Fibroblast of peridontal ligament (primary cell): ENCODE measurements at regions not wholly inside any gene's neighbourhood (a gene's known extent, or its start where the extent isn't known, plus 50 kb on each side); places are given as distances from the start of the nearest gene placed in this dataset.

Experiments
- DNase-seq: peaks from one replicate; pipeline ENCODE4 v3.0.0-alpha.2; 2010; ENCODE audit errors: extremely low read depth

DNA sequence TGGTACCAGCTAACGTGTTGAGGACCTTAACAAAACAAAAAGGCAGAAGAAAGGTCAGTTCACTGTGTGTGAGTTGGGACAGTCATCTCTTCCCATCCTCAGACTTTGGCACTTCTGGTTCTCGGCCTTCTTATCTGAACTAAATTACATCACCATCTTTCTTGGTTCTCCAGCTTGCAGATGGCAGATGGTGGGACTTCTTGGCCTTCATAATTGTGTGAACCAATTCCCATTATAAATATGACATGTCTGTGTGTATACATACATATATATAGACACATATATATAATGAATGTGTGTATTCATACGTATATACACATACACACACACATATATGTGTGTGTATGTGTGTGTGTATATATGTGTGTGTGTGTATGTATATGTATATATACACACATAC lies 301.2 kb upstream of the TRIB2 start:
- no peak for DNase-seq

DNA sequence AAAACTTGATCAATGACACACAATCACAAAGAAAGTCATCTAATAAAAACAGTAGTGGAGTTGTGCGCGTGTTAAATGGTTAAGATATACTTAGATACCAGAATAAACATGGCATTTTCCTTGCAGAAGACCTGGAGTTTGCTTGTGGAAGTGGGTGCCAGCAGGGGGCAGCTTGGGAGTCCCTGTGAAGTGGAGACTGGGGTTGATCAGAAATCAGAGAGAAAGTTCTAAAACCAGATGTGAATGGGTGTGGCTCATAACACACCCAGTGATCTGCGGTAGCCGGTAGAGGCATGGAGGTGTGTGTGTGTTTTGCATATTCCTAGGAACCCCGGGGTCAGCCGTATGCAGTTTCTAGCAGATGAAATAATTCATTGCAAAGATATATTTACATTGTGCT lies 300.1 kb upstream of the TRIB2 start:
- peak; percentile 76 for DNase-seq

DNA sequence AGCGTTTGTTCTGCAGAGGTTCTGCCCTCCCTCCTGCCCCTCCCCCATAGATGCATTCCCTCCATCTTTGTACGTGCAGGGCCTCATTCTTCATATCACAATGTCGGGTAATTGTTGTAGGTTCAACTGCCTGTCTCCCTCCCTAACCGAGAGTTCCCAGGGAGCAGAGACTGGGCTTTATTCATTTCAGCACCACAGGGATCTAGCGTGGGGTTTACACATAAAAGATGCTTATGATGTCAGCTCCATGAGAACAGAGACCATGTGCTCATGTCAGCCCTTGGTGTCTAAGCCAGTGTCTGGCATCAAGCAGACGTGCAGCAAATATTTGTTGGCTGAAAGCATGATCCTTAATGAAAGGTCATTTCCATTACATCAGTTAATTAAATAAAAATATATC lies 298.9 kb upstream of the TRIB2 start:
- DNase-seq, result no peak

DNA sequence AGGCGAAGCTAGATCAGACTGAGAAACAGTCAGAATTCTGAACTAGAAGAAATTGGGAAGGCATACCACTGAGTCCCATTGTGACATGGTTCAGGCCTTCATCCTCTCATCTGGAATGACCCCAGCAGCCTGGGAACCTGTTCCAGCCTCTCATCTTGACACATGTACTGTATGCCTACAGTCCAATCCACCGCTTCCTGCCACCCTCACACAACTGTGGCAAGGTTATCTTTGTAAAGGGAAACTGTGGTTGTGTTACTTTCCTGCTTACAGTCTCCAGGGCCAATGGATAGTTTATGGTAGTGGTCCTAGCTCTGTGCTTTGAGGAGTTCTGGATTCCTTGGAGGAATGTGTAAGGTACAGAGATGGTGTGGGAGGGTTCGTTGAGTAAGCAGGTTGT lies 296.9 kb upstream of the TRIB2 start:
- DNase-seq, result no peak

DNA sequence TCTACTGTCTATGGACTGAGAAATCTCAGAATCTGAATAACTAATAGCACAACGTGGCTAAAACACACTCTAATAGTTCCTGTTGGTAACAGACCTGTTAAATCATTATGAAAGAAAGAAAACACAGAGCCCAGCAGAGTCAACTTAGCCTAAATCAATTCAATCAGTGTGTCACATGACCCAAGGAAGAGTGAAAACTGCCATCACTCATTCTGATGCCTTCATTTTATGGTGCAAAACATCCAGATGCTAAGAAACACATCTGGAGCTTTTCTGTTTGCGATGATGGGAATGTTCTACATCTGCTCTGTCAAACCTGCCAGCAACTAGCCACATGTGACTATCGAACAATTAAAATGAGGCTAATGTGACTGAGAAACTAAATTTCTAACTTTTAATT lies 295.7 kb upstream of the TRIB2 start:
- no peak for DNase-seq

DNA sequence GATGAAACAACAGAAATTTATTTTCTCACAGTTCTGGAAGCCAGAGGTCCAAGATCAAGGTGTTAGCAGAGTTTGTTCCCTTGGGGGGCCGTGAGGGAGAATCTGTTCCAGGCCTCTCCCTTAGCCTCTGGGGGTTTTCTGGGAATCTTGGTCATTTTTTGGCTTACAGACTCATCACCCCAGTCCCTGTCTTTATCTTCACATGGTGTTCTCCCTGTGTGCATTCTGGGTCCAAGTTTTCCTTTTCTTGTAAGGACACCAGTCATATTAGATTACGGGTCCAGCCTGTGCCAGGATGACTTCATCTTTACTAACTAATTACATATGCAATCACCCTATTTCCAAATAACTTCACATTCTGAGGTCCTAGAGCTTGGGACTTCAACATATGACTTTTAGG lies 292.5 kb upstream of the TRIB2 start:
- peak; percentile 73 for DNase-seq

DNA sequence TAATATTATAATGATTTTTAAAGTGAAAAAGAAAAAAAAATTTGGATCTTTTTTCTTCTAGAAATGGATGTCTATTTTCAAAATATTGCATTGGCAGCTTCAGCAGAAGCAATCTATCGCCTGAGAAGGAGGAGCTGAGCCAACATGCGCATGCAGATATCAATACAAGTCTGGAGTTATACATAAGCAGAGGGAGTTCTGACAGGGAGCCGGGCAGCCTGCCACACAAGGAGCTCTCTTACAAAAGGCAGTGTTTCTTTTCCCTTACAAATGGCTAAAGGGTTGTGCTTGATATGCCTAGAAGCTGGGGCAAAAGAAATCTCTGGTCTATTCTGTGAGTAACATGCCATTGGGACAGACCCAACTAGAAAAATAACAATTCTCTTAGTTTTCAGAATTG lies 291.9 kb upstream of the TRIB2 start:
- peak; percentile 65 for DNase-seq

DNA sequence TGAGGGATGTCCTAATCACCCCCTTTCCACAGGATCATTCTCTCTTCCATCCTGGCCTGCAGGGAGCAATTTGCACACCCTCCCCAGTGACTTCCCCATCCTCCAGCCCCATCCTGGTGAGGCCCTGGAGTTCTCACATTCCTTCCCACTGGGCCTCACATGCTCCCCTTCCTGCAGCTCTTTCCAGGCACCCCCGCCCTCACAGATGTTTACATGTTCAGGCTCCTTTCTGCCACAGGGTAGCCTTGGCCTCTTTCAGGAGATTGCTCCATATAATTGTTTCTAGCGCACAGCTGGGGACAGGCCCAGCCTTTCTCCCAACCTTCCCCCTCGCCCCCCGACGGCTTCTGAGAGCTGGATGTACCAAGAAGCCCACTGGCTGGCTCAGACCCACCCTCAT lies 288.4 kb upstream of the TRIB2 start:
- DNase-seq, result peak; percentile 46

DNA sequence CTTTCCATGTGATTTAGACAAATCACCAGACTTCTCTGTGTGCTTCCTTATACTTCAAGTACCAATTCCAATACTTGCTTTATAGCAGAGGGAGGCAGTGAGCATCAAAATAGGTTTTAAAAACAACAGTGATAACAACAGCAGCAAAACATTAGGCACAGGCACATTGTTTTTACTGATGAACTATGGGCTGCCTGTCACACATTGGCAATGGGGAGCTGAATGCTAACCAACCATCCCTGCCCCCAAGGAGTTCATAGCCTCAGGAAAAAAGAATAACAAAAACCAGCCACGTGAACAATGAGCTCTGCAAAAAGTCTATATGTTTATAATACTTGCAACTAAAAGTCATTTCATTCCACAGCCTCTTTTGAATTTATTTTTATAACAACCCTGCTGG lies 287.9 kb upstream of the TRIB2 start:
- DNase-seq, result peak; percentile 66

DNA sequence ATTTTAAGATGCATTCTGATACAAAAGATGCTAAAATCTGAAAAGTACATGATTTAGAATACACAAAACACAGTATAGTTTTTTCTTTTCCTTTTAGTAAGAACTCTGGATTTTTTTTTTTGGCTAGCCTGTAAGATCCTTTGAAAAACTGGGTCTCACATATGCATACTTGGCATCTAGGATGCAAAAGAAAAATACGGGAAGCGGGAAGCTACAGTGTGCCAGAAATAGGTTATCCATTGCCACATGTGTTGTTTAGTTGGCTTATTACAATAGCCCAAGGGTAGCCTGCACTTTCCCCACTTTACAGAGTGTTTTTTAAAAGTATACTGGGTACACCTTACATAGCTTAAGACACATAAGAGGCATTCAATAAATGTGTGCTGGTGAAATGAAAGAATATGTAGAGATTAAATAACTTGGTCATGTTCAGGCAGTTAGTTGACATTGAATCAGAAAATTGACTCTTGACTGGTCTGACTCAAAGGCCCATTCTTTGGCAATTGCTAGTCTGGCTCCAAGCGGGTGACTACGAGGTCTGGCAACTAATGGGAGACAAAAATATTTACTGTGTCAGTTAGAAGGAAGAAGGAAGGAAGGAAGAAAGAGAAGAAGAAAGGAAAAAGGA lies 286.8 kb upstream of the TRIB2 start:
- DNase-seq, result peak; percentile 83

DNA sequence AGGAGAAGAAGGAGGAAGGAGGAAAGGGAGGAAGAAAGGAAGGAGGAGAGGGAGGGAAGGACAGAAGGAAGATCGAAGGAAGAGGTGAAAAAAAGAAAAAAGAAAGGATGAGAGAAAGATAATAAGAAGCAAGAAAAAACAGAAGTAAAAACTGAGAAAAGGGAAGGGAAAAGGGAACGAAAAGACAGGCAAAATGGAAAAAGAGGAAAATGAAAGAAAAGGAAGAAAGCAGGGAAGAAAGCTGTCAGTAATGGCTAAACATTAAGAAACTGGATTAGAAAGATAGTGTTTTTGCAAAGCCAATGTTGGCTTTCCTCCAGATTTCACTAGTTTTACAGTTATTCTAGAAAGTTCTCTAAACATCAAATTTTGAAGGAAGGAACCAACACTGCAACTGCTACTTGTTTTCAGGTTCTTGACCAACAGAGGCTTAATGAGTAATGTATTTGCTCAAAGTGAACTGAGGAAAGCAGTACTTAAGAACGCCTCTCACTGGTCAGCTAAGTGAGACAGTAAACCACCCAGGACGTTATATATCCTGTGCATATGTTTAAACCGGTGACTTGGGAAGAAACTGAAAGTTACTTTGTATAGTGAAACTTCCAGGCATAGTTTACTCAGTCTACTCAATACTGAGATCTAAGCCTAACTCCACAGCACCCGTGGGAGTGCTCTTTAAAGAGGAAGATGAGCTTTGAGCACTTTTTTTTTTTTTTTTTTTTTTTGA lies 286.2 kb upstream of the TRIB2 start:
- DNase-seq, result peak; percentile 31

DNA sequence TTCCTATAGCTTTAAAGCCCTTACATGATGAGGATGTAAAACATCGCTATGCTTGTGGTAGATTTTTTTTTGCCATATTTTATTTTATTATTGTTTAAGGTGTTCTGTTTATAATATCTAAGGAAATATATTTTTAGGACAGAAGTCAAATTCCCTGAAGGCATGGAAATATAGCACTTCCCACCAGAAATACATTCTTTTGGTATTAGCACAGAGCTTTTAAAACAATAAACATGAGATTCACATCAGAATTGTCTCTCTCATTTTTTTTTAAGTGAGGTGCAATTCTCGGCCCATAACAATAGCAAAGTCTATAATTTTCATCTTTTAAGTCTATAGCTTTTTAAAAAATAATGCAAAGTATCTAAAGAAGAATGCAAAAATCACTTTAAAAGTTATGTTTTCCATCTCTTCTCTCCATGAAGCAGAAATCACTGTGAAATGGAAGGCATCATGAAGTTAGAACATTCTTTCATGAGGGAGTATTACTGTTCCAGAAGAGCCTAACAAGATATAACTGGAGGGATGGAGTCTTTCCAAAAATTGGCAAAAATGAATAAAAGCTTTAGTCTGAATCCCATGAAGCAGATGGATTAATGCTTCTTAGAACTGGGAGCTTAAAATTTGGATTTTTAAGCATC lies 283.6 kb upstream of the TRIB2 start:
- DNase-seq, result peak; percentile 55

DNA sequence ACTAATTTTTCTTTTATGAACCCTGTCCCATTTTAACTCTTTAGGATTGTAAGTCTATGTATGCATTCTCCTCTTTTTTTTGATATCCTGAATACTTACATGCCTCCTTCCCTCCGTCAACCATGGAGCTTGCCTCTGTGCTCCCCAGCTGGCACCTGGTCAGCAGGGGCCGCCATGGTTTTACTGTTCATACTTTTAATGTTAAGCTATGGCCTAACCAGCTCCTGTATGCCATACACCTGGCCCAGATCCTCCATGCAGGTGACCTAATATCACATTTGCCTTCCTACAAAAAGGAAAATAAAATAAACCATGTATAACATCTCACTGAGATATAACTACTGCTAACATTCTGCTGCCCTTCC lies 283.1 kb upstream of the TRIB2 start:
- DNase-seq, result no peak

DNA sequence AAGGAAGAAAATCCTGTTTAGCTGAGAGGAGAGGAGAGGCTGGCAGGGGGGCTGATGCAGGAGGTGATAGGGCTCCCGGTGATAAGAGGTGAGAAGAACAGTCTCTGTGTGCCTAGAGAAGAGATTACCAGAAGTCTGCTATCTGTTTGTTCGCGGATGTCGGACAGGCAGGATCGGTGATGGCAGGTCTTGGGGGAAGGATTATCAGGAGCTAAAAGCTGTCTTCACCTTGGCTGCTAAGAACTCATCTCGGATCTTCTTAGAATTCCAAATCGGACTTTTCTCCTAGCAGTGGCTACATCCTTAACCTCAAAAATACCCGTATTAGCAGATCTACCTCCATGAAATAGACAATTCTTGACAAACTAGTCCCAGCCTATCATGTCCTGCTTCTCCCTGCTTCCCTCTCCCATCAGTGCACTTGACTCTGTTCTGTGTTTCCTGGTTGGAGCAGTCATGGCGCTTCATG lies 282.1 kb upstream of the TRIB2 start:
- DNase-seq, result no peak

DNA sequence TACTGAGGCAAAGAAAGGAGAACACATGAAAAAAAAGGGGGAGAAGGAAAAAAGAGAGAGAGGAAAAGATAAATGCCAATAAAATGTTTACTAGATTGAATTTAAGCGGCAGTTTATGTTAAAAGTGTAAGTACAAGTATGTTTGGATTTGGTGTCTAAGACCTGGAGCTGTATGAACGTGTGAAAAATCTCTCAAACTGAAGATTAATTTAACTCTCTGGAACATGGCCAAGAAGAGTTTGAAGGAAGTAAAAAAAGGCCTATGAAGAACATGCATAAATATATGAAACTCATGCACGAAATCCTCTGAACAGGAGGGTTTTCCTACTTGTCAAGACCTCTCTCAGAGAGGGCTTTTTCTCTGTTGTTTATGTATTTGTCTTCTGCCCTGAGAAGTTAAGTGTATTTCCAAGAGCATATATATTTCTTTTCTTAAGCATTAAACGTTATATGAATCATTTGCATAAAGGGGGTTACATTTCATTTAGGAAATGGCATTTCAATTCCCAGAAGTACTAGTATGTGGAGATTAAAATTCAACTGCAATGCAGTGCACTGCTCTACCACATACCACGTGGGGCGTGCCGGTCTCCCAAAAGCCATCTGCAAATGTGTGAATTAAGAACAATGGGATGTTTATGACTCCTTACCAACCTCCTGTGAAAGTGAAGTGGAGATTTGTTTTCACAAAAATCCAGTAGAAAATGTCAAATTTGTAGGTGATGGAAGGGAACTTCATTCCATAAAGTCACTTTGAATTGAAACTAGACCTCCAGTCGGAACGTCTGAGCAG lies 281.1 kb upstream of the TRIB2 start:
- DNase-seq, result no peak

DNA sequence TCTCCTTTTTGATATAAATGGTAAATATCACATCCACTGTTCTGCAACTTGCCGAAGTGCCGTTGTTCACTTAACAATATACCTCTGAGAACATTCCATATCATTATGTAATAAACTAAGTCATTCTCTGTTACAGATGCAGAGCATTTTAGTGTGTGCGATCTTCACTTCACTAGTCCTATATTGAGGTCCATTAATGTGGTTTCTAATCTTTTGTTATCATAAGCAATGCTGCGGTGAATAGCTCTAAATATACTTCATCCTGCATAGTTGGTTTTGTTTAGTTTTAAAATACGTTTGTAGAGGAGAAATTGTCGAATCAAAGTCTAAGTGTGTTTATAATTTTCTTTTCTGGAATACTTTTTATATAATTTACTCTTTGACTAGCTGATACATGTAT lies 280.3 kb upstream of the TRIB2 start:
- DNase-seq, result no peak

DNA sequence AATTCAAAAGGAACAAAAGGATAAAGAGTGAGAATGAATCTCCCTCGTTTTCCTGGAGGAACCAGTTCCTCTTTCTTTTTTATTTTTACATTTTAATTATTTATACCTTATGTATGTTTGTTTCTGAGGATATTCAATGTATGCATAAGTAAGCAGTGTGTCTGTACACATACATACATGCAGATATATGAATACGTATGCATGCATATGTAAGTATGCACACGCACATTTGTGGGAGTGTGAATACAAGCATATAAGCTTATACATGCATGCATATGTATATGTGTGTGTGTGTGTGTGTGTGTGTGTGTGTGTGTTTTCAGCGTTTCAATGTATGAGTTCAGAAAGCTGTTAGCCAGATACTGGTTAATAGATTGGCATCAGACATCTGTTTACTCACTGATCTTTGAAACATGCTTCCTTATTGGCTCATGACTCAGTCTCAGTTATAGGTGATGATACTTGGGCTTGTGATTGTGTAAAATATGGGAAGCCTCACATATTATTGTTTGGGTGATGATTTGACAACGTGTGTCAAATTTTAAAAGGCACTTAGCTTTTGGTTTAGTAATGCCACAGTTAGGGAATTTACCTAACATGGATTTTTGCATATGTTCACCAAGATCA lies 279.7 kb upstream of the TRIB2 start:
- no peak for DNase-seq

DNA sequence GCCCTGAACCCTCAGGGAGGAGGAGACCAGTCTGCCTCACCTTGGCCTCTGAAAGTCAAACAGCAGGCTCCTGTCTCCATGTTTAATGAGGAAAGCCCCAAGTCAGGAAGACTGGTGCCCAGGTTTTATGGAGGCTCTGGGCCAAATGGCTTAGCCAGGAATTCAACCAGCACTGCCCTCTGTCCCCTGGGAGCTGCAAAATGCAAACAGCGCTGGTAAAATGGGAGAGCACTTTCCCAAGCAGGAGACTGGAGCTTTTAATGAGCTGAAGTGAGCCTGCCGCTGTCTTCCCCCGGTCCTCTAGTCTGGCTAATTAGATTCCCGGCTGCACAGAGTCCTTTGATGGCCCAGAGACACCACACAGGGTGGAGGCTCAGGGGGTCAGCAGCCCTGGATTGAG lies 276.0 kb upstream of the TRIB2 start:
- peak; percentile 33 for DNase-seq

DNA sequence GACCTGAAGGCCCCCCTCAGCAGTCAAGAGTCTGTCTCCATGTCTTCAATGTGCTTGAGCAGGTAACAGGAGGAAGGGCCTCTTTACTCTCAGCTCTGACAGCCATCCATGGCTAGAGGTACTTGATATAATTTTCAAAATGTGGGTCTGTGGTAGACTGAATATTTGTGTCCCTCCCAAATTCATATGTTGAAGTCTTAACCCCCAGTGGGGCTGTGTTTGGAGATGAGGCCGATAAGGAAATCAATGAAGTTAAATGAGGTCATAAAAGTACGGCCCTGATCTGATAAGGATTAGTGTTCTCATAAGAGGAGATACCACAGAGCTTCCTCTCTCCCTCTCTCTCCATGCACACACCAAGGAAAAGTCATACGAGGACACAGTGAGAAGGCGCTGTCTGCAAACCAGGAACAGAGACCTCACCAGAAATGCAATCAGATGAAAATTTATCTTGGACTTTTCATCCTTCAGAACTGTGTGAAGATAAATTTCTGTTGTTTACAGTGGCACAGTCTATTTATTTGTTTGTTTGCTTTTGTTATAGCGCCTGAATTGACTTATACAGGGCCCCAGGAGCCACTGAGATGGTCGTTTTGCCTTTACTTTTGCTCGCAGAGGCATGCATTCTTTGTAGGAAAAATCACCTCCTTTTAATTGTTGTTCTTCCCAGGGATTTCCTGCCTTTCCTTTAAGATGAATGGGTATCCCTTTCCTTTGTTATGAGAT lies 274.8 kb upstream of the TRIB2 start:
- DNase-seq, result no peak

DNA sequence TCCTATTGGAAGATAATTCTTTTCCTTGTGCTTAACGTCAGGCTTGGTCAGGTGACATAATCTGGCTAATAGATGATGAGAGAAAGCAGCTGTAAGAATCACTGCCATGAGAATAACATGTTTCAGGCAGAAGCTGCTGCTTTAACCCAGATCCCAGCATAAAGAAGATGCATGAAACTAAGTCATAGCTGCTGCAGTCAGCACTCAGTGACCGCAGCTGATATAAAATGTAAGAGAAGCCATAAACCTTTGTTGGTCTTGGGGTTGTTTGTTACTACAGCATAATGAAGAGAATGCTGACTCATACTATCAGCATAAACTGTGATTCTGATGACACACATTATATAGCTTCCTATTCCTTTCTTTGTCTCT lies 274.3 kb upstream of the TRIB2 start:
- peak; percentile 47 for DNase-seq

DNA sequence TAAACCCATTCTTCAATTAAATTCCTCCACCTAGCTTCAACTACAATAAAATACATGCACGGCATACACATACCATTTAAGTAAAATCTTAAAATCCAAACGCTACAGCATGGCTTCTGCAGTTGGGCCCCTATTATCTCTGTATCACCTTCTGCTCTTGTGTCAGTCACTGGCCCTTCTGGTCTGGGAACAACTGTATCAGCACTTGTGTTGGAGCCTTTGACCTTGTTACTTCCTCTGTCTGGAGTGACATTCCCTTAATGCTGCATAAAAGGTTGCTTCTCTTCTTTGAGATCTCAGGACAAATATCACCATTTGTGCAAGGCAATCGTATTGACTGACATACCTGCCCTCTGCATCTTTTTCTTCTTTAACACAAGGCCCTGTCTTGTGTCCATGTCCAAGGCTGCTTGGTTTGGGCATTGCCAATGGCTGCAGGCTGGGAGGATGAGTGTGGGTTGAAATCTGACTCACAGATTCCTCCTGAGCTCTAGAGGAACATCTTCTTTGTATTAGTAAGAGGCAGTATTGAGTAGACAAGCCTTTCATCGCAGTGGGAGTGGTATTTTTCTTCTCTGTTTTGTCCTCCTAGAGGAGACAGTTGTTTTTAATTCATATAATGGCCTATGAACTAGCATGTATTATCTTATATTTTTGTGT lies 267.8 kb upstream of the TRIB2 start:
- peak; percentile 49 for DNase-seq
